Bone marrow (tissue), 2 donors: ENCODE measurements at regions not wholly inside any gene's neighbourhood (a gene's known extent, or its start where the extent isn't known, plus 50 kb on each side); places are given as distances from the start of the nearest gene placed in this dataset.
"Not testable (repeated sequence)": the region's sequence is repeated elsewhere in the genome, so short reads cannot be mapped to it uniquely, and the experiment has no call there.

Experiments
- DNase-seq, 2 donors: peaks; one replicate each; lab custom pipeline; 2025; lab: John Stamatoyannopoulos, UW

DNA sequence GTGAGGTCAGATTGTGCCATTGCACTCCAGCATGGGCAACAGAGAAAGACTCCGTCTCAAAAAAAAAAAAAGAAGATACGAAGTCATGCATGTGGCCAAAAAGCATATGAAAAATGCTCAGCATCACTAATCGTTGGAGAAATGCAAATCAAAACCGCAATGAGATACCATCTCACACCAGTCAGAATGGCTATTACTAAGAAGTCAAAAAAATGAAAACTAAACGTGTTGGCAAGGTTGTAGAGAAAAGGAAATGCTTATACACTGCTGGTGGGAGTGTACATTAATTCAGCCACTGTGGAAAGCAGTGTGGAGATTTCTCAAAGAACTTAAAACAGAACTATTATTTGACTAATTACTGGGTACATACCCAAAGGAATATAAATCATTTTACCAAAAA, 156.1 kb upstream of the GRM7 start:
- DNase-seq: not testable (repeated sequence)

GRCh38 chr3:6706777-6707176, 154.1 kb upstream of the GRM7 start:
- DNase-seq: no peak

DNA sequence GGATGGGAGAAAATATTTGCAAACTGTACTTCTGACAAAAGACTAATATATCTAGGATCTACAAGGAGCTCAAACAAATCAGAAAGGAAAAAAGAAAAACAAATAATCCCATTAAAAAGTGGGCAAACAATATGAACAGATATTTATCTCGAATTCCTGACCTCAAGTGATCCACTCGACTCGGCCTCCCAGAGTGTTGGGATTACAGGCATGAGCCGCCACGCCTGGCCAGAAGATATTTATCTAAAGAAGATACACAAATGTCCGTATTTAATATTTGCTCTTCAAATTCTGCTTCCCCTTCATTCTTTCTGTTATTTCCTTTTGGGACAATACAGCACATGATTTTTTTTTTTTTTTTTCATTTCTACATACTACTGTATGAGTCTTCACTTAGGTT, 151.7 kb upstream of the GRM7 start:
- no peak for DNase-seq

DNA sequence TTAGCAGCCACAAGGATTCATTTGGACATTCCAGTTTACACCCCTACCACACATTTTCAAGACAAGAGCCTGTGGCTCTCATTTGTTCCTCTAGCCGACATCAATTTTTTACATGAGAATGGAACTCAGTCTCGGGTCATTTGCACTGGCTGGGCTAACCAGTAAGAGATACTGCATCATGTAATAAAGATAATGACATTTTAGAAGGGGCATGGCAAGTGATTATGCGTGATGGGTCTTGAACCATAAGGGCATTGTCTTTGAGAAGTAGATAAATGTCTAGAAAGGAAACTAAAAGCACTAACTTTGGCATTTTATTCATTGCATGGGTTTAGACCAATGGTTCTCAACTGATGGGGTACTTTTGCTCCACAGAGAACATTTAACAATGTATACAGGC, 146.0 kb upstream of the GRM7 start:
- DNase-seq: no peak

GRCh38 chr3:6716420-6716819, 144.5 kb upstream of the GRM7 start:
- no peak for DNase-seq

GRCh38 chr3:6717026-6717943, 143.6 kb upstream of the GRM7 start:
- no peak for DNase-seq

DNA sequence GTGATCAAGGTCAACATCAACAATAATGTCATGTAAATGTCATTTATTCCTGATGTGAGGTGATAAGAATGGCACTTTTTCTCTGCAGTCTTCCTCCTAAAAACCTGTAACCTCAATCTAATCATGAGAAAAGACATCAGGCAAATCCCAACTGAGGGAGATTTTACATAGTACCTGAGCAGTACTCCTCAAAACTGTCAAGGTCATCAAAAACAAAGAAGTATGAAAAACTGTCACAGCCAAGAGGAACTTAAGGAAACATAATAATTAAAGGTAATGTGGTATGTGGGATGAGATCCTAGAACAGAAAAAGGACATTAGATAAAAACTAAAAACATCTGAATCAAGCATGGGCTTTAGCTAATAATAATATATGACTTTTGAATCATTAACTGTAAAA, 140.9 kb upstream of the GRM7 start:
- no peak for DNase-seq

- DNase-seq: no peak
Measured at GRCh38 chr3:6721491-6721890, 139.4 kb upstream of the GRM7 start.

DNA sequence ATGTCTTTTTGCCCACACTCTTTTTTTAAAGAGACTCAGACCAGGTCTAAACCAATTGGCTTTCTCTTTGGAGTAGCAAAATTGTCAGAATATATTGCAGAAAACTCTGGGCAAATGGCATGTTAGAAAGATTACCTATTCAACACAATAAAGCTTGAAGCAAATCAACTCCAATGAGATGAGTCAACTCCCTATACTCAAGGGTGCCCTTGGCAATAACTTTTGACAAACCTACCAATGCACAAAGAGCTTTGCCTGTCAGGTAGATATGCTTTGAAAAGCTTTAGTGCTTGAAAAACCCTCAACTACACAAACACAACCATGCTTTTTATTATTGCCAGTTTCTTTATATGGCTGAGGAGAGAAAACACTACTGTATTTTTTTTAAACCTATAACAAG, 137.7 kb upstream of the GRM7 start:
- no peak for DNase-seq

DNA sequence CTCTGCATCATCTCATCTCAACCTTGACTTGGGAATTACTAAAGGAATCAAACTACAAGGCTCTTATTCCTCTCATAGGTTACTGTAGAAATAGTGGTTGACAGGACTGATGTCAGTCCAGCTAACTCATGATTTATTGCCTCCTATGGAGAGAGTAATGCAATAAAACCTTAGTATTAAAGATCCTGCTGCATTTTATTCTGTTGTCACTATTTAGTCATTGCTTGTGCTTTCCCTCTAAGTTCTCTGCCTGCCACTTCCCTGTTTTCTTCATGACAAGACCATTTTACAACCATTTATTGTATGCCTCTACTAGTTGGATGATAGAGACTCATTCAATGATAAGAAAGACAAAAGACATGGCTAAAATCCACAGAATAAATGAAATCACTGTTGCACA, 134.1 kb upstream of the GRM7 start:
- no peak for DNase-seq

DNA sequence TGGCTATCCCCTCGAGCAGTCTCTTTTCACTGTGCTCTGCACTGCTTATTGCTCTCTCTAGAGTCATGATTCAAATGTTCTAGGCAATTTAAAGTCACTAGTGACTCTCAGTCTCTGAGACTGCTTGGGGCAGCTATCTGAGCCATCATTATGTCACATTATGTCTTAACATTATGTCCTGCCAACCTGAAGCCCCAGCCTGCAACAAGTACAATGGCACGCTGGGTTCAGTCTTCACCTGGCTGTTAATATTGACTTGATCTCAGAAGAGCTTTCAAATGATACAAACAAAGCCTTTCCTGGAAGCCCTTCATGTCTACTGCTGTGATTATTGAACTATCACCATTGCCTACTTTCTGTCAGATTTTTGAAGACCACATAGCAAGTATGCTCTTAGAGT, 128.1 kb upstream of the GRM7 start:
- DNase-seq: no peak

DNA sequence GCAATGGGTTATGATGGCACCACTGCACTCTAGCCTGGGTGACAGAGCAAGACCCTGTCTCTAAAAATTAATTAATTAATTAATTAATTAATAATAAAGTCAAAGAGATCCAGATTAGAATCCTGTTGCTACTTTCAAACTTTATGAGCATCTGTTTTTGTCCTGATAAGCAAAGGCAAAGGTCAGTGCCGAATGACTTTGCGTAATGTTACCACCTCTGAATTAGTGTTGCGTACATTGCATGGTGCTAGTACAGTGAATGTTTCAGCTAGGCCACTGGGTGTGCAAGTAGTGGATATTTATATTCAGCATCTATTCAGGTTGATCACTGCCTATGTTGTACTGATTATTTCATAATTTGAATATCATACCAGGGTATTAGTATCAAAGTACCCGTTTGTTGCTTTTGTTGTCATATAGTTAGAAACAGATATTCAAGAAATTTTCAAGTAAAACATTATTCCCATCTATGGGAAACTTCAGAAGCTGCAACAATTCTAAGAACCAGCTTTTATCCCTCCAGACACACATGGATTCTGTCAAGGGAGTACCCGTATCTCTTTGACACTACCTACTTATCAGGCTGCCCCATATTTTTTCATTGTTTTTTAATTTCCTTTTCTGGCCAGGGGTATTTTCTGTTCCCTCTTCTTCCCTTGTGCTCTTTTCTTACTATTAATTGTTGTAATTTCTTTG, 127.1 kb upstream of the GRM7 start:
- no peak for DNase-seq

GRCh38 chr3:6734395-6734746, 126.5 kb upstream of the GRM7 start:
- DNase-seq: no peak

GRCh38 chr3:6736836-6737629, 123.9 kb upstream of the GRM7 start:
- DNase-seq: no peak

GRCh38 chr3:6737630-6738029, 123.3 kb upstream of the GRM7 start:
- no peak for DNase-seq

- DNase-seq: no peak
Measured at GRCh38 chr3:6739288-6739687, 121.6 kb upstream of the GRM7 start.

GRCh38 chr3:6743067-6743720, 117.7 kb upstream of the GRM7 start:
- DNase-seq: no peak

- no peak for DNase-seq
Measured at GRCh38 chr3:6746443-6746842, 114.5 kb upstream of the GRM7 start.

DNA sequence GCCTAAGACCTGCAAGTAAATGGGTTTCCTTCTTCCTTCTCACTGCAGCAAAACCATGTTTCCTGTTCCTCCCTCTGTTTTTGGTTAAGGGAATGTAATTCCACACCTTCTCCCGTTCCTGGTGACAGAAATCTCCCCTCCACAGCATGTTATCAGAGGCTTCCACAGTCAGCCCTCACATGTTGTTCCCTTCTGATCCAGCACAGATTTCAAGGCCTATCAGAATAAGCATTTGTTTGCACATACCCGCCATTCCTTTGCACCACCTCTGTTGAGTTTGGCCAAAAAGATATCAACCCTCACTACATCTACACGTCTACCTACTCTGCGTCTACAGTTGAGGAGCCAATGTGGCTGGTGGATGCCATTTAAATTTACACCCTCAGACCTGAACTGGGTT, 113.9 kb upstream of the GRM7 start:
- no peak for DNase-seq

GRCh38 chr3:6750782-6751181, 110.1 kb upstream of the GRM7 start:
- no peak for DNase-seq

DNA sequence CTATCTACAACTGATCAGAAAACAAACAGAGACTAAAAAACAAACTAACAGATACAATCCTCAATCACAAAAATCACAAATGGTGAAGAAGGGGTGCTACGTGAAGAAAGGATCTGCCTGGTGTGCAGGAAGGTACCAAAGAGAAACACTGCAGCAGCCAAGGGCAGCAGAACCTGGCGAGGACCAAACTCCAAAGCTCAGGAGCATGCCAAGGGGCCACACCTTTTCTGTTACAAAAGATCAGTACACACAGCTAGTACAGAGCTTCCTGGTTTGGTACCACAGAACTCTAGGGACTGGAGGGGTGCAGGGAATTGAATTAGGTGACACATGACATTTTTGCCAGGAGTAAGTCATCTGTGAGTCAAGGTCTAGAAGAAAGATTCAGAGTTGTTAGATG, 107.4 kb upstream of the GRM7 start:
- no peak for DNase-seq
